ENCODE measurements at regions not wholly inside any gene's neighbourhood (a gene's known extent, or its start where the extent isn't known, plus 50 kb on each side); places are given as distances from the start of the nearest gene placed in this dataset.

DNA sequence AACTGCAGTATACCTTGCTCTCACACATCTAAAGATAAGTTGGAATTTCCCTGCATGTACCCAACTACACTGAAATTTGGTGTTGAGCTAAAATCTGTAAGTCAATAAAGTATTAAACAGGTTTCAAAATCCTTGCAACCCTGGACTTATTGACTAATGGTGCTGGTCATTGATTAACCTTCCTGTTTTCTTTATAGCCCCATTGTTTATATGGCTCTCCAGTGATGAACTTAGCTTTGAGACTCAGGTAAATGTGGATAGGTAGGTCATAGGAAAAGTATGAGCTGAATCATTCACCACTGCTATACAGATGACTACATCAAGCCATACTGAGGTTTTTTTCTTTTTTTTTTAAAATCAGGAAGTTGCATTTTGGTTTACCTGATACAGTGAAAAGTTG, 132.7 kb downstream of the FAT3 start:
- Histone ChIP-seq H3K27ac (ENCODE audit: low read depth) (no peak overlapping the region), H3F3A (replicated peaks; ENCODE audit: low read depth) (no peaks in the 10 kb centered on the region), H3K36me3 (ENCODE audit: insufficient read depth) (no peaks in the 10 kb centered on the region), H3K27me3 (ENCODE audit: insufficient read depth) (no peaks in the 10 kb centered on the region), H3K79me2 (replicated peaks; ENCODE audit: insufficient read depth) (peaks cover 78% of the 10 kb centered on the region), H3K4me3 (no peak overlapping the region), H2AFZ (no peak overlapping the region), H3K9me2 (ENCODE audit: insufficient read depth) (no peaks in the 10 kb centered on the region), H3K4me1 (ENCODE audit: insufficient read depth) (peaks cover 4% of the 10 kb centered on the region; the same call in 1 of the 2 replicates), H3K4me2 (no peak overlapping the region), H4K20me1 (replicated peaks; ENCODE audit: insufficient read depth) (peaks cover 22% of the 10 kb centered on the region)
- Mint-ChIP-seq H3K4me3 (no peak overlapping the region), H3K27ac (no peak overlapping the region), H3K9me3 (no peaks in the 10 kb centered on the region), H3K4me1 (peaks cover 21% of the 10 kb centered on the region), H3K36me3 (ENCODE audit: low read depth) (peaks cover 45% of the 10 kb centered on the region), H3K27me3 (ENCODE audit: insufficient read depth, low read depth, poor library complexity) (no peaks in the 10 kb centered on the region)
- DNase-seq (ENCODE audit: low spot score) (no peak), ATAC-seq (no peak)
- TF ChIP-seq ZNF114 (CRISPR knock-in tag; IDR thresholded peaks at IDR 0.05) (no peak), CREB1 (CRISPR knock-in tag; IDR thresholded peaks at IDR 0.05; ENCODE audit: low read depth) (no peak), EZH2phosphoT487 (IDR thresholded peaks at IDR 0.05; ENCODE audit: unreplicated experiment) (no peak), JUNB (IDR thresholded peaks at IDR 0.05; ENCODE audit: unreplicated experiment) (no peak), POLR2AphosphoS5 (IDR thresholded peaks at IDR 0.05; ENCODE audit: low read depth) (no peak), EZH2 (IDR thresholded peaks at IDR 0.05; ENCODE audit: low read depth, unreplicated experiment) (no peak), ZNF331 (CRISPR knock-in tag; IDR thresholded peaks at IDR 0.05; ENCODE audit: low read depth) (no peak), ETS1 (IDR thresholded peaks at IDR 0.05) (no peak), NANOG (IDR thresholded peaks at IDR 0.05; ENCODE audit: borderline replicate concordance) (no peak), STAT1 (IDR thresholded peaks at IDR 0.05; ENCODE audit: unreplicated experiment) (no peak), REST (IDR thresholded peaks at IDR 0.05; ENCODE audit: unreplicated experiment) (no peak), ZNF462 (CRISPR knock-in tag; IDR thresholded peaks at IDR 0.05) (no peak)
- TF ChIP-seq, protein P1, sequence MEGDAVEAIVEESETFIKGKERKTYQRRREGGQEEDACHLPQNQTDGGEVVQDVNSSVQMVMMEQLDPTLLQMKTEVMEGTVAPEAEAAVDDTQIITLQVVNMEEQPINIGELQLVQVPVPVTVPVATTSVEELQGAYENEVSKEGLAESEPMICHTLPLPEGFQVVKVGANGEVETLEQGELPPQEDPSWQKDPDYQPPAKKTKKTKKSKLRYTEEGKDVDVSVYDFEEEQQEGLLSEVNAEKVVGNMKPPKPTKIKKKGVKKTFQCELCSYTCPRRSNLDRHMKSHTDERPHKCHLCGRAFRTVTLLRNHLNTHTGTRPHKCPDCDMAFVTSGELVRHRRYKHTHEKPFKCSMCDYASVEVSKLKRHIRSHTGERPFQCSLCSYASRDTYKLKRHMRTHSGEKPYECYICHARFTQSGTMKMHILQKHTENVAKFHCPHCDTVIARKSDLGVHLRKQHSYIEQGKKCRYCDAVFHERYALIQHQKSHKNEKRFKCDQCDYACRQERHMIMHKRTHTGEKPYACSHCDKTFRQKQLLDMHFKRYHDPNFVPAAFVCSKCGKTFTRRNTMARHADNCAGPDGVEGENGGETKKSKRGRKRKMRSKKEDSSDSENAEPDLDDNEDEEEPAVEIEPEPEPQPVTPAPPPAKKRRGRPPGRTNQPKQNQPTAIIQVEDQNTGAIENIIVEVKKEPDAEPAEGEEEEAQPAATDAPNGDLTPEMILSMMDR (conservative IDR thresholded peaks at IDR 0.05; ENCODE audit: low read depth in 2 of 2): no peak

Data from GM23338 (cell line).